GM19035 (cell line): ENCODE measurements at regions not wholly inside any gene's neighbourhood (a gene's known extent, or its start where the extent isn't known, plus 50 kb on each side); places are given as distances from the start of the nearest gene placed in this dataset.

ENCODE experiments used
- ATAC-seq: cut with Tn5 transposase; IDR thresholded peaks from one replicate; pipeline ENCODE4 v1.9.1; 2021; ENCODE audit not compliant: unreplicated experiment

DNA sequence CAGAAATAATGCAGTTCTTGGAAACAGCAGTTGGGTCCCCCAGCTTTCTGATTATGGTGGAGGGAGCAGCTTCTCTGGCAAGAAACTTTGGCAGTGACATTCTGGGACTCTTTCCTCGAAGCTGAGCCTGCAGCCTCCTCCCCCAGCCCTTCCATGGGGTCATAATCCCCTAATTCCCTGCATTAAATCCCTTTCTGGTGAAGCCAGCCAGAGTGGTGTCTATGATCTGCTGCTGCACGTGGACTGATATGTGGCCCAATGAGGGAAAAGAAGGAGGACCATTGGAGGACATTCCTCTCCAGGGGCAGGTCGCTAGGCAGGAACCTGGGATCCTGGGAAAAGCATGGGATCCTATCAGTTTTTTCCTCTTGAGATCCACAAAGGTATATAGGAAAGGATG, 470.5 kb downstream of the RPS24 start:
- ATAC-seq = no peak

DNA sequence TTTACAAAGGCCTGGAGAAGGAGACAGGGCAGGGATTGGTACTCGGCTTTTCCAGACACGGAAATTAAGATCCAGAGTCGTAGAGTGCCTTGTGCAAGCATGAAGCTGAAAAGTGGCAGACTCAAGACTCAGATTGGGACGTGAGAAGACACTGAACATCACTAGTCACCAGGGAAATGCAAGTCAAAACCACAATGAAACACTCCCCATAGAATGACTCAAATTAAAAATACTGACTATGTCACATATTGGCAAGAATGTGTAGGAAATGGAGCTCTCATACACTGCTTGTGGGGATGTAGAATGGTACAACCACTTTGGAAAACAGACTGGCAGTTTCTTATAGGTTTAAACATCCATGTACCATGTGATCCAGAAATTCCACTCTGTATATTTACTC, 472.0 kb downstream of the RPS24 start:
- no peak for ATAC-seq

DNA sequence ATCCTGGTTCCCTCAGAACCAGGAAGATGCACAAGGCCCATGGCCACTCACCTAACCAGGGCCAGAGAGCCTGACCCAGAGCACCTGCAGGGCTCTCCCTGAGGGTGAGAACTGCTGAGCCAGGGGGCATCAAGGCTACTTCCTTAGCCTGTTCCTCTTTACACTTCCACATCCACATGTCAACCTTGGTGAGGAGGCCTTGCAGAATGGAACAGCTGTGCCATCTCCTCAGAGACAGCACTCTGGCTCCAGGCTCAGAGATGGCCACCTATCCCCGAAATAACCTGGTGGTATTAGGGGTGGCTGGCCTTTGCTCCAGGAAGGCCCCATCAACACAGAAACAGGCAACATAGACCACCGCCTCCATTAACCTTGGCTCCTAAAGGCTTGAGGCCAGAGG, 473.0 kb downstream of the RPS24 start:
- ATAC-seq = no peak

DNA sequence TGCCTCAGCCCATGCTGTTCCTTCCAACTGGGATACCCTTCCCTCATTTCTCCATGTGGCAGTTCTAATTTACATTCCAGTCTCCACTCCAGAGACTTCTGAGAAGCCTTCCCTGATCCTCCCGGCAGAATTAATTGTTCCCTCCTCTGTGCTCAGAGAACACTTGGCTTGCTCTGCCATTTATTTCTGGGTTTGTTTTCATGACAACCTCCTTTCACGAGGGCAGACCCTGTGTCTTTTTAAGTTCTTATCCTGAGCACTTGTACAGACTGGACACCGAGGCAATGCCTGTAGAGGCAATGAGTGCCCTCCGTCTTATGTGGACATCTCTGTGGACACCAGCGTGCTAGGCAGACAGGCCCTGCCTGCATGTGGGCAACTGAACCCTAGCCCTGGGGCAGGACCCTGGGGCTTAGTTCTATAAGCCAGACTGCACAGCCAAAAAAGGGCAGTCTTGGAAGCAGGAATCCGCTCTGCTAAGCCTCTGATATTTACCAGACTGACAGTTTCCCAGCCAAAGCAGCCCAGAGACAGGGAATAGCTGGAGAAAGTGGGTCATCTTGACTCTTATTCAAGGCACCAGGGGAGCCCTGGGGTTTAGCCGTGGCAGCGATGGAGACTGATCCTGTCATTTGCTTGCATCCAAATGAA, 474.0 kb downstream of the RPS24 start:
- ATAC-seq = no peak

DNA sequence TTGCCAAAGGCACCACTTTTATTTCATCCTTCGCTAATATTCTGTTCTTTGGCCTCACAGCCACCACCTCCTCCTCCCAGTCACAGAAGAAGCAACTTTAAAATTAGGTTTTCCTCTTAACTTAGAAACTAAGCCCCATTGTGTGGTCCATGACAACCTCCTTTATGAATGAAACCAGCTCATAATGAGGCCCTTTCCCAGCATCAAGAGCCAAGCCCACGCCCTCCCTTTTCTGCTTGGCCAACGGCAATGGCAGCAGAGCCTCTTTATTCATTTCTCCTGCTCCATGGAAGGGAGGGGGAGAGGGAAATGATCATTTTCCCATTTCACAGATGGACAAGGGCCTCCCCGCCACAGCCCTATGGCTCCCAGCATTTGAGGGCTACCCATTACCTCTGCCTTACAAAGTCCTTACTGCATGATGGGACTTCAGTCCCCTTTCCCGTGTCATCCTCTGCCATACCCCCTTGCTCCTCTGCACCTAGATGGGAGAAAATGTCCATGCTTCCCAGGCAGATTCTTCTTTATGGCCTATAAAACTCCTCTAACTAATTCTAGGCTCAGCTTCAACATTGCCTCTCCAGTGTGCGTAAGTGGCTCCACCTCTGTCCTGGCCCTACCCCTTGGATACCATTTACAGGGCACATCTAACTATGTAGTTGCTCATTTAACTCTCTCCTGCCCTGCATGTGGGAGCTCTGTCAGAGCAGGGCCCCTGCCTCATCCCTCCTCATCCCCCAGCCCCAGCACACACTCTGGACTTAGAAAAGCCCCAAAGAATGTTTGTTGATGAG, 475.5 kb downstream of the RPS24 start:
- ATAC-seq = no peak

DNA sequence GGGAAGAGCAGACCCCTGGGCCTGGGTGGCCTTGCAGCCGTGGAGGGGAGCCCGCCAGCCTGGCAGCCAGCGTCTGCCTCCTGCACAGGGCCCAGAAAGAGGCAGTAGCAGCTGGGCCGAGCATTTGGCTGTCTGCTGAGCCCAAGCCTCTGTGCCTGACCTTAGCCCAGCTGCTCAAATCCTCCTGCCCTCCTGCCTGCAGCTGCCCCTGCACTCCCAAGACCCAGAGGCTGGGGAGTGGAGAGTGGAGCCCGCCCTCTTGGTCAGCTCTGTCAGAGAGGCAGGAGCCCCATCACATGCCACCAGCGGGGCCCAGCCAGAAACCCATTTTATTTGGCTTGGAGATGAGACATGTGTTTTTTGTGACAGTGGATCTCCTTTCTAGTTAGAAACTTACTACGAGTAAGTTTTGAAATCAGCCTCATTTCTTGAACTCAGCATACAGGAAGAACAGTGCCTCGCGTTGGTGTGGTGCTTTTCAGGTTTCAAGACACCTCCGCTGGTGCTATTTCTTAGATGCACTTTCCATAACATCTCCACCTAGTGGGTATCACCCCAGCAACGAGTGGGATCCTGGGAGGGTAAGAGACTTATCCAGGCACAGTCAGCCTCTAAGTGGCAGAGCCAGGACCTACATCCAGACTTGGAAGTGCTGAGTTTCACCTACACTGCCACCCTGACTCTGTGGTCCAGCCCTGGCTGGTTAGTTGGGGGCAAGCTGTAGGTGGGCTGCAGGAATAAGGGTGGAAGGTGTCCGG, 477.1 kb downstream of the RPS24 start:
- ATAC-seq = no peak

DNA sequence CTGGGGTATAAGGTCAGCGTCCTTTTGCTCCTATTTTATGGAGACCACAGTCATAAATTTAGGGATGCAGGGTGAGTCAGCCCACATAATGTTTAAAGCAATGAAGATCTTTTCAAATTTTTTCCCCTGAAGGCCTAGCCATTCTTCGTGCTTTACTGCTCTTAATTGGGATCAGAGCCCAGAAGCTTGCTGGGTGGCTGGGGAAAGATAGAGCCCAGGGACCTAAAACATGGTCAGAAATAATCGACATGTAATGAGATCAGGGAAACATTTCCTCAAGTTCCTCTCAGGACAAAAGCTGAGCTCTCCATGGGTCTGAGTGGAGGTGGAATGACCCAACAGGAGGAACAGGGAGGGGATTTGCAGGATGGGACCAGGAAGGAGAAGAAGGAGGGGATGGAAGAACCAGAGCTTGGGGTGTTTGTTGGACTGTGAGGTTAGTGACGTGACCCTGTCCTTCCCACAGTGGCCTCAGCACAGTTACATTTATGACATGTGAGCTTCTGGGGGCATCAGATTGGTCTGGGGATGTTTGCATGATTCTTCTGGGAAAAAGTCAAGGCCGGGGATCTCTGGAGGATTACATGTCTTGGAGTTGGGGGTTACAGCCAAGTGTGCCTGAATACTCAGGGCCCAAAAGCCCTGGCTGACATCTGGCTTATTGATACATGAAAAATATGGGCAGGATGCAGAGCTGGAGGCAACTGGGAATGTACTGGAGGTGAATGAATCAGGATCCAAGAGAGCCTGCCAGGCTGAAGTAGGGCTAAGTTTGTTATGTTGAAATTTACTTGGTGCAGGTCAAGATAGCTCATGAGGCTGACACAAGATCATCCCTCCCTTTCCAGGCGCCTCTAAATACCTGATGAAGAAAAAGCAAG, 477.9 kb downstream of the RPS24 start:
- no peak for ATAC-seq

DNA sequence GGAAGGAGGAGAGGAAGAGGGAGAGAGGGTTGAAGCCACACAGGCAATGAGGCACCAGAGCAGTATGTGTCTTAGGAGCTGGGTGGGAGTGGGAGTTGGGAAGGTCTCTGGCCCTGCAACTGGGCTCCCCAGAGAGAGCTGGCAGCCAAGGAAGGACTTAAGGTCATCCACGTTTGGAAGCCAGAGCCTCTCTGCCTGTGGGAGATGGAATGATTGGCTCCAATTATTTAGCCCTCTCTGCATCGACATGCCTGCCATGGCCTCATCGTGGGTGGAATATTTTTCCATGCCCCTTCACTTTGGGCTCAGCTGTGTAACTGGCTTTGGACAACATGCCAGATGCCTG, 478.5 kb downstream of the RPS24 start:
- no peak for ATAC-seq

DNA sequence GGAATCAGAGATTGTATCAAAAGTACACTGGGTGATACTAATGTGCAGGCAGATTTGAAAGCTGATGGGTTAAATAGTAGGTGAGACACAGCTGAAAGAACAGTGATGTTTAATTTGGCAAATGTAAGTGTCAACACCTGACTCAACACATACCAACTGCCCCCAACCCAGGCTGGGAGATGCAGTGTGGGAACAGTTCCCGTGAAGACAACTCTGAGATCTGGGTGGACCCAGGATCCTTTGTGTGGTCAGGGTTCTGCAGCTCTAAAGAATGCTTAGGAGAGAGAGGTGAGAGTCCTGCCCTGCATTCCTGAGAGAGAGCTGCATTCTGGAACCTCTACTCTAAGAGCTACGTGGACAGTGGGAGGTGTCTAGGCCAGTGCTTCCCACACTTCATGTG, 479.7 kb downstream of the RPS24 start:
- ATAC-seq = no peak

DNA sequence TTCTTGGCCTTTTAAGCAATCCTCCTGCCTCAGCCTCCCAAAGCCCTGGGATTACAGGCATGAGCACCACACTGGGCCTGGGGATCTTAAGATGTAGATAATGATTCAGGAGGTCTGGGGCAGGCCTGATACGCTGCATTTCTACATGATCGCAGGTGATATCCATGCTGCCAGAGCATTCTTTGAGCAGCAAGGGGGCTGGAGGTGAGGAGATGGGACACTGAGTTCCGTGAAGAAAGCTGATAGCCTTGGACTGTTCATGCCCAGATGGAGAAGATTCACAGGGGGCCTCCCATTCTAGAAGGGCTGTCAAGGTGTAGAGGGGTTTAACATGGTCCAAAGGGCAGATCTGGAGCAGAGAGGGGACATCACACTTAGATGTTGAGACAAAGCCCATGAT, 480.3 kb downstream of the RPS24 start:
- ATAC-seq = no peak

DNA sequence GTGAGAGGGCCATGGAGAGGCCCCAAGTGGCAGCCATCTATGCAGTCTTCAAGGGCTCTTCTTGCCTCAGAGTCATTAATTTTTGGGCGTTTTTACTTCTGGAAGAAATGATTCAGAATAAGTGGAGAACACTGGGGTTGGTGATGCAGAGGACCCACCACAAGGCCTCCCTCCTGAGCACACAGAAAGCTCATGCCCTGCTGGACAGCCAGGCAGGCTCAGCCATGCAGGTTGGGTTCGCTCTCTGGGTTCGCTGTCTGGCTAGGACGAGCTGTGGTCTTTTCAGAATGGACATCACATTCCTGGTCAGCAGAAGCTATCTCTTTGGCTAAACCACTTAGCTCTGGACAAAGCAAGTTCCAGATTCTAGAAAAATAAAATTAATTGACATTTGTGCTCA, 480.8 kb downstream of the RPS24 start:
- ATAC-seq = no peak

DNA sequence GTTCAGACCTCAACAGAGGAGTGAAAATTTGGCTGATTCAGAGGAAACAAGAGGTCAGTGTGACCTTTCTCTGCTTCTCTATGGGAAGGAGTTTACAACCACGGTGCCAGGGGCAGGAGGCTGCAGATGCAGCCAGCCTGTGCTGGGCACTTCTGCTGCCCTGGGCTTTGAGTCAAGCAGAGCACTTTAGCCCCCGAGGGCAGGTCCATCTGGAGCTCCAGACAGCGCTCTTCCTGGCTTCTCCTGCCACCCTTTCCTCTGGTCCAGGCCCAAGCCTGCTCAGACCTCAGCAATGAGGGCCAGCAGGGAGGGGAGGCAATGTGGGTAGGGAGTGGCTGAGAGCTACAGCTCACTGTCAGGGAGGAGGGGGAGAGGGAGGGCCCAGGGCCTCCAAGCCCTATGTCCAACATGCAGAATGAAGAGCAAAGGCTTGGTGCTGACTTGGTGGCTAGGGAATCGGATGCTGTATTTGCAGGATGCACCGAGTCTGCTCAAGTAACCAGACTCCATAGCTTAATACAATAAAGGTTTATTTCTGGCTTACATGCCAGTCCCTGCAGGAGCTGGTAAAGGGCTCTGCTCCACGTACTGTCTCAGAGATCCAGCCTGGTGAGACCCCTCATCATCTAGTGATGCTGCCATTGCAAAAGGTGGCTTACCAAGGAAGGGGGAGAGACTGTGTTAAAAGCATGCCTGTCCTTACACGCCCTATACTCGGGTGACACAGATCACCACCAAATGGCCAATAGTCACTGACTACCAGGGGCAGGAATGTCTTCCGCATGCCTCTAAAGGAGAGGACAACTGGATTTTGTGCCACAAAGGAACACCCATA, 481.6 kb downstream of the RPS24 start:
- ATAC-seq = no peak

DNA sequence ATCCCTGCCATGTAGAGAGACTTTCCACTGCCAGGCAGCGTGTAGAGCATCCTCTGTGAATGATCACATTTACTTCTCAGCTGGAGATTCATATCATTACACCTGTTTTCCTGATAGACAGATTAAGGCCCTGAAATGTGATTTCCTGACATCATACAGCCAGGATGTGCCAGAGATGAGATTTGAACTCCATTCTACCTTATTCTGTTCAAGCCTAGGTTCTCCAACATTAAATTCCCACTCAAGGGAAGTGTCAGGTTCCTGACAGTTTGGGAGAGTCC, 482.1 kb downstream of the RPS24 start:
- no peak for ATAC-seq

DNA sequence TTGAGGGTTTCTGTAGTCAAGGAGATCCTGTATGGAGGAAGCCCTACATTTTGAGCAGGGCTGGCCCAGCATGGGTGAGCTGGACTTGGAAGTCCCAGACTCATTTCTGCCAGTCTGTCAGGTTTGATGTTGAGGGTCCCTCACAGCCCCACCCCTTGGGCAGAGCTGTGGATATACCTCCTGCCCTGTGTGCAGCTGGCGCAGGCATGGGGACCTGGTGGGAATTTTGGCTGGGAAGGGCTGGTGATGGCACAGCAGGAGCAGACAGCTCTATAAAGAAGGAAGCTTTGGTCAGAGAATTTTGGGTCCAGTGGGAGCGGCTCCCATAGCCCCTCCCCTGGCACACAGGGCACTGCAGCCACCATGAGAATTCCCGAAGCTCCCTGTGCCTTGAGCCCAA, 482.6 kb downstream of the RPS24 start:
- ATAC-seq = no peak

DNA sequence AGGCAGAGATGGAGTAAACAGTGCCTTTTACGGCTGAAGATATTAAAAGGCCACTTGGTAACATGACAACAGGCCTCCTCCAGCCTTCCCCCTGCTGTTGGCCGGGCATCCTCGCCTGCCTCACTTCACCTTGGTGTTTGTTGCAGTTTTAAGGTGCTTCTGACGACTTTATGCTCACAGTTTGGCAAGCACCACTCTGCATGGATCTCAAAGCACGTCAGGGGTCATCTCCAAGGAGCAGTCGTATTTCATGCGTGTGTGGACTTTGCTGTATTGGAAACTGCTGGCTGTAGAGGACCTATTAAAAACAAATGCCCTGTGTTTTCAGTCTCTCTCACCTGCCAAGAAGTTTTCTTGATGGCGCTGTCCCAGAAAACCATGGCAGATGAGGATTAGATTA, 483.1 kb downstream of the RPS24 start:
- ATAC-seq = no peak

DNA sequence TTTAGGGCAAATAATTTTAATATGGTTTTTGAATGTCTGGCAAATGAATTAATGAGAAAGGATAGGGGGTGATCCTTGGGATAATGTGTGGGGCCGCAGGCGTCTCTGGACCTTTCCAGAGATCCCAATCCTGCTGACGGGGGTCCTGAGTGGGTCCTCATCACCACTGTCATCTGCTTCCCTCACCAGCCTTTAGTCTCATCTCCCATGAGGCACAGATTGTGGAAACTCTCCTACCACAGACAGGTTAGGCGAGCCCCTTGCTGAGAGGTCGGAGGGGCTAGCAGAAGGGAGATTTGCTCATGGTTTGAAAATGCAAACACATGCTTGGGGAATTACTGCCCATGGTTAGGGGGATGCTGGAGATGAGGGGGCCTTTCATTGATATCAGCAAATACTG, 484.6 kb downstream of the RPS24 start:
- no peak for ATAC-seq

DNA sequence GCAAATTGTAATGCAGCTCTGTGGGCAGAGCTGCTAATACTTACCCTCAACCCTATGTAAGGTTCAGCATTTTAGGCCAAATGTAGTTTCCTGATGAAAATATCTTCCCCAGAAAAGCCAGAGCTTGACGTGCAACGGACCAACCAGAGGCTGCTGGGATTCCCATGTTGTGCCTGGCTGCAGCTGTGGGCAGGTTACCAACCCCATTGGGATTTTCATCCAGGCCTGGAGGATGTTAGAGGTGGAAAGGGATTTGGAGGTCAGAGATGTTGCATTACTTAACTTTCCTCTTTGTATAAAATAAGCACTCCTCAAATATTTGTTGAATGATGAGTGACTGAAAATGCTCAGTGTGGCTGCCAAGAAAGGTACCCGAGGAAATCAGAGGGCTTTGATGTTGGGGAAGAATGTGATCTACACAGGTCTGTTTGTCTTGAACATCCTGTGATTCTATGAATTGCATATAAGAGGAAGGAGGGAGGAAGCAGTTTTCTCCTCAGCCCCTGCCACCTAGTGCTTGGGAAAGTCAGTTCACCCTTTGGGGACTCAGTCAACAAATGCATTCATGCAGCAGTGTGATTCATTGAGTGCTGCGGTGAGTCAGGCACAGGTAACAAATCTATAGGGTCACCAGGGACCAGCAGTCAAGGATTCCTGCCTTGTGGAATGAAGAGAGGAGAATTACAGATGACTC, 487.2 kb downstream of the RPS24 start:
- ATAC-seq = no peak

DNA sequence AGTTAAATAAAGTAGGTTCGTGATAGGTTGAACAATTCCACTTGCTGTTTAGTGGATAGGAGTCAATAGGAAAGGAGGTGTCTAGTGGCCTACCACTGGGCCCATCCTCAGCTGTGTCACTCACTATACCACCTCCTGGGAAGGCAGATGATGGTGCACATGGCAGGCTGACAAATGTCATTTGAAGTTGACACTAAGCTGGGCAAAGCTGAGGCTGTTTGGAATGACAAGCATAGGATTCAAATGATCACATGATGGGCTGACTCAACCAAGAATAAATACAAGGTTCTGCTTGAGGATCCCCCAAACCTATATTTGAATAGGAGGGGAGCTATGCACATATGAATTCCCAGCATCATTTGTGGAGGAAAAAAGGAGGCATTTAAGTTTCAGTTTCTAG, 489.8 kb downstream of the RPS24 start:
- no peak for ATAC-seq

DNA sequence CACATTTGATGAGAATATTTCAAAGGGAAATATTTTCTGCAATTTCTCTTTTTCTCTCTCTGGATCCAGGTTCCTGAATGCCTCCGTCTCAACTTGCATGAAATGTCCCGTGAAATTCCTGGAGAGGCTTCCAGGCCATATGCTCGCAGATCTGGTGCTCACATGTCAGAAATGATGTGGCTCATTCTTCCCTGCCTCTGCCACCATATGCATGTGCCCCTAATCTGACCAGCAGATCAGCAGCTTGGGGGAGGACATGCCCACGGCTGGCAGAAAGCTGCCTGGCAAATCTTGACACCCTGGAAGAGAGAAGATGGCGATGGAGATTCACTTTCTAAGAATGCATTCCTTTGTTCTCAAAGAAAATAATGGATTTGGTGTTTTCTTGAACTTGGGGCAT, 490.7 kb downstream of the RPS24 start:
- no peak for ATAC-seq

DNA sequence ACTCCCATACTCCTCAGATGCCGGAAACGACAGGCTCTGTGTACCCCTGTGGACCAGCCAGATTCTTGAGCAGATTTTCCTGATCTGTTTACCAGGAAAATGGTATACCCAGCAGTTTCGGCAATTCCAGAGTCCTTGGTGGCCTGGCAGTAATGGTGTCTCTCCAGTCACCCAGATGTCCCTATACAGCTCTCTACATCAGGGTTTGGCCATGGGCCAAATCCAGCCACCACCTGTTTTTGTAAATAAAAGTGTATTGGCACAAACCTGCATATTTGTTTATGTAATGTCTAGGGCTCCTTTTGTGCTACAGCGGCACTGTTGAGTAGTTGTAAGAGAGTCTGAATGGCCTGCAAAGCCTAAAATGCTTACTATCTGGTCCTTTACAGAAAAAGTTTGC, 491.3 kb downstream of the RPS24 start:
- no peak for ATAC-seq
